Esophagus muscularis mucosa (tissue), 3 donors: ENCODE measurements at regions not wholly inside any gene's neighbourhood (a gene's known extent, or its start where the extent isn't known, plus 50 kb on each side); places are given as distances from the start of the nearest gene placed in this dataset.

Source experiments
- CTCF ChIP-seq, 3 experiments: fragments of 200-600 bp in 2 of 3; fragments of 450-650 bp in 1 of 3; sonication (generic) in 2 of 3; IDR thresholded peaks; one replicate each; pipeline ENCODE4 v1.5.1; 2017 to 2019; ENCODE audit warnings: antibody characterized with exemption in 3 of 3, mild to moderate bottlenecking in 2 of 3, moderate library complexity in 1 of 3
- POLR2A ChIP-seq: fragments of 450-650 bp; IDR thresholded peaks from one replicate; pipeline ENCODE4 v1.6.1; 2017; ENCODE audit warnings: antibody characterized with exemption, moderate library complexity, mild to moderate bottlenecking, low read depth

- TF ChIP-seq CTCF (IDR thresholded peaks at IDR 0.05) (no peak), POLR2A (no peak)
Observed at GRCh38 chr1:73635021-73635420, 563.0 kb downstream of the LRRIQ3 start.
